ENCODE measurements at regions not wholly inside any gene's neighbourhood (a gene's known extent, or its start where the extent isn't known, plus 50 kb on each side); places are given as distances from the start of the nearest gene placed in this dataset.

- peaks cover under 1% of the 10 kb centered on the region for H3K9me3 Mint-ChIP-seq (ENCODE audit: insufficient read depth)
- H3K27me3 ChIP-seq (replicated peaks in 1 of 4; ENCODE audit: control extremely low read depth in 1 of 4, control insufficient read depth in 3 of 4, insufficient read depth in 4 of 4, low read length in 3 of 4), result no peaks in the 10 kb centered on the region
- ATAC-seq (ENCODE audit: low read depth), result no peak
- H3K79me2 ChIP-seq (ENCODE audit: control insufficient read depth, insufficient read depth, low read length), result no peaks in the 10 kb centered on the region
- no peak for DNase-seq
- H3K4me1 ChIP-seq (ENCODE audit: control insufficient read depth in 2 of 2, insufficient read depth in 2 of 2, low read length in 2 of 2), result no peaks in the 10 kb centered on the region
- no peaks in the 10 kb centered on the region for H4K20me1 ChIP-seq (ENCODE audit: control insufficient read depth, insufficient read depth, low read length, poor library complexity, severe bottlenecking)
- H3K9me3 ChIP-seq (ENCODE audit: control extremely low read depth in 1 of 3, control insufficient read depth in 2 of 3, insufficient read depth in 1 of 3, low read length in 2 of 3), result no peaks in the 10 kb centered on the region
- intact Hi-C loops (cut with micrococcal nuclease), result no loop called here
- no peak for TF ChIP-seq CTCF (IDR thresholded peaks at IDR 0.05)
- TF ChIP-seq EZH2 (IDR thresholded peaks at IDR 0.05; ENCODE audit: borderline replicate concordance, insufficient read depth, low read depth, low read length, poor library complexity, severe bottlenecking), result no peak
- no peak overlapping the region for H2AFZ ChIP-seq (ENCODE audit: insufficient read depth, low read depth, low read length, poor library complexity, severe bottlenecking)
- H3K27me3 Mint-ChIP-seq, result no peaks in the 10 kb centered on the region
- H3K36me3 ChIP-seq (replicated peaks in 1 of 2; ENCODE audit: control extremely low read depth in 1 of 2, control insufficient read depth in 1 of 2, extremely low read depth in 1 of 2, insufficient read depth in 2 of 2, low read length in 1 of 2), result no peaks in the 10 kb centered on the region
- WGBS (ENCODE audit: insufficient coverage), result no CpG with 5 or more reads among the region's 2 CpGs
- H3K4me3 ChIP-seq (ENCODE audit: control extremely low read depth in 1 of 5, extremely low read depth in 1 of 5, insufficient read depth in 1 of 5, low read depth in 2 of 5, low read length in 4 of 5), result no peak overlapping the region
- H3K4me3 Mint-ChIP-seq, result no peak overlapping the region
- POLR2A ChIA-PET, result no interaction called here
- H3K9ac ChIP-seq (ENCODE audit: low read length), result no peak overlapping the region
- no peak overlapping the region for H3K4me2 ChIP-seq (replicated peaks; ENCODE audit: low read depth, low read length, poor library complexity, severe bottlenecking)
- no peak overlapping the region for H3K27ac ChIP-seq (ENCODE audit: low read length in 2 of 2)
- no peak overlapping the region for H3K27ac Mint-ChIP-seq
- CTCF ChIA-PET, result no interaction called here
- no peaks in the 10 kb centered on the region for H3K4me1 Mint-ChIP-seq
Observed at GRCh38 chr10:65172249-65172648, 1651.0 kb downstream of the REEP3 start.

GRCh38 chr10:65176994-65177393, 1655.8 kb downstream of the REEP3 start:
- no peaks in the 10 kb centered on the region for H3K79me2 ChIP-seq (ENCODE audit: control insufficient read depth, insufficient read depth, low read length)
- CTCF ChIA-PET, result no interaction called here

More at GRCh38 chr10:65176994-65177393, 1655.8 kb downstream of the REEP3 start:
- Mint-ChIP-seq H3K27me3 (no peaks in the 10 kb centered on the region), H3K9me3 (ENCODE audit: insufficient read depth) (peaks cover 8% of the 10 kb centered on the region), H3K27ac (no peak overlapping the region), H3K4me1 (no peaks in the 10 kb centered on the region), H3K4me3 (no peak overlapping the region)
- Histone ChIP-seq H3K4me2 (replicated peaks; ENCODE audit: low read depth, low read length, poor library complexity, severe bottlenecking) (no peak overlapping the region), H3K9ac (ENCODE audit: low read length) (no peak overlapping the region), H3K9me3 (ENCODE audit: control extremely low read depth in 1 of 3, control insufficient read depth in 2 of 3, insufficient read depth in 1 of 3, low read length in 2 of 3) (no peaks in the 10 kb centered on the region), H3K36me3 (replicated peaks in 1 of 2; ENCODE audit: control extremely low read depth in 1 of 2, control insufficient read depth in 1 of 2, extremely low read depth in 1 of 2, insufficient read depth in 2 of 2, low read length in 1 of 2) (no peaks in the 10 kb centered on the region), H4K20me1 (ENCODE audit: control insufficient read depth, insufficient read depth, low read length, poor library complexity, severe bottlenecking) (no peaks in the 10 kb centered on the region), H3K27me3 (replicated peaks in 1 of 4; ENCODE audit: control extremely low read depth in 1 of 4, control insufficient read depth in 3 of 4, insufficient read depth in 4 of 4, low read length in 3 of 4) (no peaks in the 10 kb centered on the region), H3K4me3 (ENCODE audit: control extremely low read depth in 1 of 5, extremely low read depth in 1 of 5, insufficient read depth in 1 of 5, low read depth in 2 of 5, low read length in 4 of 5) (no peak overlapping the region), H3K4me1 (ENCODE audit: control insufficient read depth in 2 of 2, insufficient read depth in 2 of 2, low read length in 2 of 2) (no peaks in the 10 kb centered on the region), H3K27ac (ENCODE audit: low read length in 2 of 2) (no peak overlapping the region), H2AFZ (ENCODE audit: insufficient read depth, low read depth, low read length, poor library complexity, severe bottlenecking) (no peak overlapping the region)
- POLR2A ChIA-PET, result no interaction called here
- ATAC-seq (ENCODE audit: low read depth), result no peak
- WGBS (ENCODE audit: insufficient coverage), result 100% methylated on average over 5 of the region's 7 CpGs
- TF ChIP-seq EZH2 (IDR thresholded peaks at IDR 0.05; ENCODE audit: borderline replicate concordance, insufficient read depth, low read depth, low read length, poor library complexity, severe bottlenecking), result no peak
- no peak for TF ChIP-seq CTCF (IDR thresholded peaks at IDR 0.05)
- no peak for DNase-seq
- intact Hi-C loops (cut with micrococcal nuclease), result no loop called here

All from B cell (primary cell).